Sigmoid colon (tissue), 4 donors: ENCODE measurements at regions not wholly inside any gene's neighbourhood (a gene's known extent, or its start where the extent isn't known, plus 50 kb on each side); places are given as distances from the start of the nearest gene placed in this dataset.

ENCODE experiments used
- POLR2A ChIP-seq, 2 donors: fragments of 450-650 bp; IDR thresholded peaks; one replicate each; pipeline ENCODE4 v1.6.1; 2016; ENCODE audit warnings: antibody characterized with exemption in 2 of 2, mild to moderate bottlenecking in 2 of 2, moderate library complexity in 2 of 2
- POLR2AphosphoS5 ChIP-seq, 4 donors: sonication (generic); formaldehyde crosslinking; IDR thresholded peaks; one replicate each; pipeline ENCODE4 v1.6.1; 2017; ENCODE audit warnings: antibody characterized with exemption in 4 of 4
- TF ChIP-seq, protein P1 (sequence below), 4 experiments: fragments of 450-650 bp in 3 of 4; fragments of 200-600 bp in 1 of 4; IDR thresholded peaks; one replicate each; pipeline ENCODE4 v1.5.1; 2016 to 2019; ENCODE audit warnings: antibody characterized with exemption in 4 of 4, mild to moderate bottlenecking in 3 of 4, moderate library complexity in 2 of 4

DNA sequence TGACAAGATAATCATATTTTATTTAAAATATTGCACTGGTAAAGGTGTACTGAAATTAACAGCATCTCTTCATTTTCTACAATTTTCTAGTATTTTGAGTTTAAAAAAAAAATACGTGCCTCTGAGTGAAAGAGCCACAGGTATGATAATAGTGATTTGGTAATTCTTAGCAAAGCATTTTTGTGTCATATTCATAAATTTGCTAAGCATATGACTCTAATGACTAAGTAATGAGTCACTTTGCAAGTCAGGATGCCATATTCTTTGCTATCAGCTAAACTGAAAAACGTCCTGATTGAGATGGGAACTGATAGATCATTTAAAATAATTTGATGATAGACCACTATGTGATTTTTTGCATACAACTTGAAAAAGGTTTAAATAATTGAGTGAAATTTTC is 136.1 kb upstream of the IRS2 start:
- no peak for TF ChIP-seq POLR2A (IDR thresholded peaks at IDR 0.05)
- TF ChIP-seq, protein P1, sequence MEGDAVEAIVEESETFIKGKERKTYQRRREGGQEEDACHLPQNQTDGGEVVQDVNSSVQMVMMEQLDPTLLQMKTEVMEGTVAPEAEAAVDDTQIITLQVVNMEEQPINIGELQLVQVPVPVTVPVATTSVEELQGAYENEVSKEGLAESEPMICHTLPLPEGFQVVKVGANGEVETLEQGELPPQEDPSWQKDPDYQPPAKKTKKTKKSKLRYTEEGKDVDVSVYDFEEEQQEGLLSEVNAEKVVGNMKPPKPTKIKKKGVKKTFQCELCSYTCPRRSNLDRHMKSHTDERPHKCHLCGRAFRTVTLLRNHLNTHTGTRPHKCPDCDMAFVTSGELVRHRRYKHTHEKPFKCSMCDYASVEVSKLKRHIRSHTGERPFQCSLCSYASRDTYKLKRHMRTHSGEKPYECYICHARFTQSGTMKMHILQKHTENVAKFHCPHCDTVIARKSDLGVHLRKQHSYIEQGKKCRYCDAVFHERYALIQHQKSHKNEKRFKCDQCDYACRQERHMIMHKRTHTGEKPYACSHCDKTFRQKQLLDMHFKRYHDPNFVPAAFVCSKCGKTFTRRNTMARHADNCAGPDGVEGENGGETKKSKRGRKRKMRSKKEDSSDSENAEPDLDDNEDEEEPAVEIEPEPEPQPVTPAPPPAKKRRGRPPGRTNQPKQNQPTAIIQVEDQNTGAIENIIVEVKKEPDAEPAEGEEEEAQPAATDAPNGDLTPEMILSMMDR (IDR thresholded peaks at IDR 0.05) = no peak
- no peak for TF ChIP-seq POLR2AphosphoS5 (IDR thresholded peaks at IDR 0.05)
